Mesenchymal stem cell (in vitro differentiated cells and primary cell): ENCODE measurements at regions not wholly inside any gene's neighbourhood (a gene's known extent, or its start where the extent isn't known, plus 50 kb on each side); places are given as distances from the start of the nearest gene placed in this dataset.

ENCODE experiments used
- DNase-seq: peaks from one replicate; pipeline ENCODE4 v3.0.0-alpha.2; 2013
- H2AFZ ChIP-seq: one replicate; pipeline ENCODE4 v1.6.1; 2013; ENCODE audit warnings: low read depth, mild to moderate bottlenecking, control low read depth, inconsistent platforms, low read length, moderate library complexity
- H2AK5ac ChIP-seq: 2 replicates; pipeline ENCODE4 v1.6.1; 2013; ENCODE audit warnings: low read length, moderate library complexity, mild to moderate bottlenecking, inconsistent platforms; ENCODE audit not compliant: severe bottlenecking
- H2BK120ac ChIP-seq: one replicate; pipeline ENCODE4 v1.6.1; 2013; ENCODE audit warnings: low read depth, mild to moderate bottlenecking, inconsistent platforms, low read length, moderate library complexity
- H2BK12ac ChIP-seq, 2 experiments: one replicate each; pipeline ENCODE4 v1.6.1; 2013; ENCODE audit warnings: inconsistent platforms in 2 of 2, low read length in 2 of 2, mild to moderate bottlenecking in 2 of 2, moderate library complexity in 2 of 2, control low read depth in 1 of 2
- H2BK15ac ChIP-seq: one replicate; pipeline ENCODE4 v1.6.1; 2013; ENCODE audit warnings: mild to moderate bottlenecking, low read depth, inconsistent platforms; ENCODE audit not compliant: poor library complexity, severe bottlenecking
- H2BK5ac ChIP-seq: 2 replicates; pipeline ENCODE4 v1.6.1; 2013; ENCODE audit warnings: low read depth, mild to moderate bottlenecking, low read length, control low read depth, inconsistent platforms; ENCODE audit not compliant: poor library complexity, severe bottlenecking
- H3K14ac ChIP-seq, 2 experiments: one replicate each; pipeline ENCODE4 v1.6.1; 2013; ENCODE audit warnings: inconsistent platforms in 2 of 2, low read length in 2 of 2, control low read depth in 1 of 2, mild to moderate bottlenecking in 1 of 2, moderate library complexity in 1 of 2
- H3K18ac ChIP-seq, 2 experiments: one replicate each; pipeline ENCODE4 v1.6.1; 2013; ENCODE audit warnings: inconsistent platforms in 2 of 2, low read length in 2 of 2, control low read depth in 1 of 2, low read depth in 1 of 2, mild to moderate bottlenecking in 1 of 2
- H3K23ac ChIP-seq, 2 experiments: one replicate each; pipeline ENCODE4 v1.6.1; 2013; ENCODE audit warnings: inconsistent platforms in 2 of 2, low read length in 2 of 2, mild to moderate bottlenecking in 2 of 2, moderate library complexity in 2 of 2, control low read depth in 1 of 2
- H3K27ac ChIP-seq: 2 replicates; pipeline ENCODE4 v1.5.1; 2013; ENCODE audit warnings: mild to moderate bottlenecking, moderate library complexity, low read length, control low read depth, inconsistent platforms; ENCODE audit not compliant: poor library complexity, severe bottlenecking
- H3K27me3 ChIP-seq, 2 experiments: 2 replicates each; pipeline versions ENCODE4 v1.6.1 to v1.7.0; 2013; ENCODE audit warnings: low read length in 2 of 2, mild to moderate bottlenecking in 2 of 2, moderate library complexity in 2 of 2, control low read depth in 1 of 2, inconsistent platforms in 1 of 2; ENCODE audit not compliant: control insufficient read depth in 1 of 2, insufficient read depth in 1 of 2
- H3K36me3 ChIP-seq, 2 experiments: 2 replicates each; pipeline versions ENCODE4 v1.6.1 to v1.7.0; 2013; ENCODE audit warnings: low read length in 2 of 2, control low read depth in 1 of 2, inconsistent platforms in 1 of 2, low read depth in 1 of 2, mild to moderate bottlenecking in 1 of 2; ENCODE audit not compliant: insufficient read depth in 2 of 2, control insufficient read depth in 1 of 2
- H3K4ac ChIP-seq, 2 experiments: one replicate each; pipeline ENCODE4 v1.6.1; 2013; ENCODE audit warnings: inconsistent platforms in 2 of 2, low read length in 2 of 2, mild to moderate bottlenecking in 2 of 2, moderate library complexity in 2 of 2, control low read depth in 1 of 2, low read depth in 1 of 2
- H3K4me1 ChIP-seq: 2 replicates; pipeline ENCODE4 v1.6.1; 2013; ENCODE audit warnings: low read depth, low read length, control low read depth; ENCODE audit not compliant: control insufficient read depth, insufficient read depth
- H3K4me2 ChIP-seq: 2 replicates; pipeline ENCODE4 v1.6.1; 2013; ENCODE audit warnings: low read length, mild to moderate bottlenecking, inconsistent platforms; ENCODE audit not compliant: poor library complexity, severe bottlenecking
- H3K4me3 ChIP-seq, 2 experiments: 2 replicates each; pipeline versions ENCODE4 v1.5.1 to v1.7.0; 2013; ENCODE audit warnings: low read length in 2 of 2, mild to moderate bottlenecking in 2 of 2, control low read depth in 1 of 2, low read depth in 1 of 2; ENCODE audit not compliant: insufficient read depth in 1 of 2
- H3K79me1 ChIP-seq: replicated peaks from 2 replicates; pipeline ENCODE4 v1.6.1; 2013; ENCODE audit warnings: mild to moderate bottlenecking, control low read depth, low read length, inconsistent platforms; ENCODE audit not compliant: poor library complexity, severe bottlenecking
- H3K9ac ChIP-seq: 2 replicates; pipeline ENCODE4 v1.7.0; 2013; ENCODE audit warnings: mild to moderate bottlenecking, low read length, moderate library complexity
- H3K9me3 ChIP-seq: 2 replicates; pipeline ENCODE4 v1.7.0; 2013; ENCODE audit warnings: mild to moderate bottlenecking, low read length; ENCODE audit not compliant: control insufficient read depth
- H4K8ac ChIP-seq: one replicate; pipeline ENCODE4 v1.6.1; 2013; ENCODE audit warnings: inconsistent platforms, mild to moderate bottlenecking, low read length, moderate library complexity
- H4K91ac ChIP-seq: one replicate; pipeline ENCODE4 v1.6.1; 2013; ENCODE audit warnings: mild to moderate bottlenecking, low read length, inconsistent platforms
- WGBS: methylation state at CpG from one replicate; pipeline ENCODE4 v1.1.7; 2013; ENCODE audit warnings: mixed read lengths; 5-methylcytosine and 5-hydroxymethylcytosine counted together

DNA sequence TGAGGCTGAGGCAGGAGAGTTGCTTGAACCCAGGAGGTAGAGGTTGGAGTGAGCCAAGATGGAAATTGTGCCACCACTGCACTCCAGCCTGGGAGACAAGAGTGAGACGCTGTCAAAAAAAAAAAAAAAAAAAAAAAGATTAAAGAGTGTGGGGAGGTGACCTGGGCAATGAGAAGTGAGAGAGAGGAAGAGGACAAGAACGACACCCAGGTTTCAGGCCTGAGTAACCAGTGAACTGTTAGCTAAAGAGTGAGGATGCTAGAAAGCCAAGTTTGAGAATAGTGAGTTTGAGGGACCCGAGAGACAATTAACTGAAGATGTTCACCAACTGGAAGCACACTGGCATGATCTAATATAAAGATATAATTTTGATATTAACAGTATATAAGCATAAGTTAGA, 85.4 kb upstream of the TNFAIP3 start:
- H3K23ac ChIP-seq, result no peak overlapping the region
- no peak overlapping the region for H2BK15ac ChIP-seq
- H3K36me3 ChIP-seq, result no peaks in the 10 kb centered on the region
- H3K4me1 ChIP-seq, result no peaks in the 10 kb centered on the region
- H3K9ac ChIP-seq, result no peak overlapping the region
- H3K79me1 ChIP-seq, result no peaks in the 10 kb centered on the region
- H3K4me2 ChIP-seq, result no peak overlapping the region
- no peak overlapping the region for H3K4me3 ChIP-seq
- DNase-seq, result no peak
- peak overlapping the region; percentile 94 for H2BK120ac ChIP-seq
- peak overlapping the region; percentile 64 to 80 for H3K4ac ChIP-seq
- peak overlapping the region in 1 of 2 experiments; percentile 3 for H3K14ac ChIP-seq
- H3K9me3 ChIP-seq, result no peaks in the 10 kb centered on the region
- peak overlapping the region; percentile 45 to 66 for H2BK12ac ChIP-seq
- no peak overlapping the region for H2BK5ac ChIP-seq
- H3K18ac ChIP-seq, result peak overlapping the region; percentile 46 to 92
- H4K91ac ChIP-seq, result peak overlapping the region; percentile 92
- no peaks in the 10 kb centered on the region for H3K27me3 ChIP-seq
- H4K8ac ChIP-seq, result peak overlapping the region; percentile 92
- H2AFZ ChIP-seq, result no peak overlapping the region
- WGBS, result 100% methylated on average over 2 of the region's 3 CpGs
- H3K27ac ChIP-seq, result no peak overlapping the region
- no peak overlapping the region for H2AK5ac ChIP-seq

DNA sequence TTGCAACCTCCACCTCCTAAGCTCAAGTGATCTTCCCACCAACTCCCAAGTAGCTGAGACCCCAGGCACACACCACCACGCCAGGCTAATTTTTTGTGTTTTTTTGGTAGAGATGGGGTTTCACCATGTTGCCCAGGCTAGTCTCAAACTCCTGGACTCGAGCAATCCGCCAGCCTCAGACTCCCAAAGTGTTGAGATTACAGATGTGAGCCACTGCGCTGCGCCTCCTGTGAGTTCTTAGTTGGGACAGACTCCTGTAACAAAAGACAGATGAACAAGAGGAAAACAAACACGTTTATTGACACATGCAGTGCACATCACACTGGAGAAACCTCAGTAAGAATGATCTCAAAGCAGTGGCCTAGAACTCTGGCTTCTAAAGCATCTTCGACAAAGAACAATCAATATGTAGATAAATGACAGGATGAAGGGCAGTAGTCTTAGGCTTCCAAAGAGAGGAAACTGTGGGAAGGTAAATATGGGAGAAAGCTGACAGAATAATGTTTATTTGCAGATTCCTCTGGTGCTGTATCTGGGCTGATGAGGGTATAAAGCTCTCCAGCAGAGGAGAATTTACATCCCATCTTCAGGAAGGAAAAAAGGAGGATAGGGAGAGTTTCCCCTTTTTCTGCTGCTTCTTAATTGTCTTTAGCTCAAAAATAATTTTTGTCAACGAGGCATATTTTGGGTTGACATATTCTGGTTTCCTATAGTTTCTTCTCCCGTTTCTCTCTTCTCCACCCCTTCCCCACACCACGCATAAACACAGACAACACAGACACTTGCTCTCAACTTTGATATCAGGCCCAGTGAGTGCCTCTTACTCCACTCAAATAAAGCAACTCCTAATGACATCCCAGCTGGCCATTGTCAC, 84.7 kb upstream of the TNFAIP3 start:
- Histone ChIP-seq H3K23ac (no peak overlapping the region), H3K18ac (peak overlapping the region; percentile 66 to 75), H3K14ac (no peak overlapping the region), H3K36me3 (no peaks in the 10 kb centered on the region), H2BK5ac (no peak overlapping the region), H3K4me2 (no peak overlapping the region), H3K4me3 (no peak overlapping the region), H3K79me1 (no peaks in the 10 kb centered on the region), H3K9me3 (no peaks in the 10 kb centered on the region), H3K4me1 (no peaks in the 10 kb centered on the region), H2BK15ac (peak overlapping the region; percentile 80), H2AFZ (no peak overlapping the region), H3K27me3 (no peaks in the 10 kb centered on the region), H4K8ac (peak overlapping the region; percentile 87), H2BK120ac (peak overlapping the region; percentile 34), H4K91ac (peak overlapping the region; percentile 50), H3K4ac (peak overlapping the region in 1 of 2 experiments; percentile 24), H3K9ac (no peak overlapping the region), H3K27ac (no peak overlapping the region), H2BK12ac (peak overlapping the region; percentile 77 to 97), H2AK5ac (no peak overlapping the region)
- 90% methylated on average over 10 of the region's 10 CpGs for WGBS
- DNase-seq, result no peak

- no peaks in the 10 kb centered on the region for H3K79me1 ChIP-seq
- H3K27me3 ChIP-seq, result no peaks in the 10 kb centered on the region
- H3K4me3 ChIP-seq, result no peak overlapping the region
- H3K9me3 ChIP-seq, result no peaks in the 10 kb centered on the region
- H2BK15ac ChIP-seq, result no peak overlapping the region
- no peak overlapping the region for H3K14ac ChIP-seq
- no peak overlapping the region for H3K23ac ChIP-seq
- no peak overlapping the region for H2BK120ac ChIP-seq
- H3K36me3 ChIP-seq, result no peaks in the 10 kb centered on the region
- no peak for DNase-seq
- H2AK5ac ChIP-seq, result no peak overlapping the region
- H3K4ac ChIP-seq, result no peak overlapping the region
- H3K18ac ChIP-seq, result no peak overlapping the region
- H3K4me1 ChIP-seq, result no peaks in the 10 kb centered on the region
- no peak overlapping the region for H2AFZ ChIP-seq
- no peak overlapping the region for H2BK5ac ChIP-seq
- no peak overlapping the region for H4K91ac ChIP-seq
- H3K27ac ChIP-seq, result no peak overlapping the region
- no peak overlapping the region for H4K8ac ChIP-seq
- WGBS, result no CpG with 5 or more reads among the region's 1 CpG
- no peak overlapping the region for H3K4me2 ChIP-seq
- H2BK12ac ChIP-seq, result no peak overlapping the region
- no peak overlapping the region for H3K9ac ChIP-seq
Measured at GRCh38 chr6:137783710-137784109, 83.3 kb upstream of the TNFAIP3 start.

DNA sequence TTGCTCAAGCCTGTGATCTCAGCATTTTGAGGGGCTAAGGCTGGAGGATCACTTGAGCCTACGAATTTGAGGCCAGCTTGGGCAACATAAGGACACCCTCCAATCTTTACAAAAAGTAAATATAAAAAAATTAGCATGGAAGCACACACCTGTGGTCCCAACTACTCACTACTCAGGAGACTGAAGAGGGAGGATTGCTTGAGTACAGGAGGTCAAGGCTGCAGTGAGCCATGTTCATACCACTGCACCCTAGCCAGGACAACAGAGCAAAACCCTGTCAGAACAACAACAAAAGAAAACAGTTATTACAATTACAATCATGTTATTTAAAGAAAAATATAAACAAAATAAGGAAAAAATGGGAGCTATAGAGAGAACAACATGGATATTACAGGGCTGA, 82.5 kb upstream of the TNFAIP3 start:
- Histone ChIP-seq H3K9ac (no peak overlapping the region), H3K36me3 (no peaks in the 10 kb centered on the region), H2BK12ac (no peak overlapping the region), H3K4me1 (no peaks in the 10 kb centered on the region), H2AFZ (no peak overlapping the region), H3K27ac (no peak overlapping the region), H3K9me3 (no peaks in the 10 kb centered on the region), H3K18ac (no peak overlapping the region), H4K8ac (no peak overlapping the region), H2BK5ac (no peak overlapping the region), H3K23ac (no peak overlapping the region), H2AK5ac (no peak overlapping the region), H3K4me2 (no peak overlapping the region), H2BK15ac (no peak overlapping the region), H3K4ac (no peak overlapping the region), H3K27me3 (no peaks in the 10 kb centered on the region), H3K14ac (no peak overlapping the region), H4K91ac (no peak overlapping the region), H3K79me1 (no peaks in the 10 kb centered on the region), H2BK120ac (no peak overlapping the region), H3K4me3 (no peak overlapping the region)
- 88% methylated on average over 1 of the region's 1 CpG for WGBS
- DNase-seq, result no peak
